ENCODE measurements at regions not wholly inside any gene's neighbourhood (a gene's known extent, or its start where the extent isn't known, plus 50 kb on each side); places are given as distances from the start of the nearest gene placed in this dataset.

DNA sequence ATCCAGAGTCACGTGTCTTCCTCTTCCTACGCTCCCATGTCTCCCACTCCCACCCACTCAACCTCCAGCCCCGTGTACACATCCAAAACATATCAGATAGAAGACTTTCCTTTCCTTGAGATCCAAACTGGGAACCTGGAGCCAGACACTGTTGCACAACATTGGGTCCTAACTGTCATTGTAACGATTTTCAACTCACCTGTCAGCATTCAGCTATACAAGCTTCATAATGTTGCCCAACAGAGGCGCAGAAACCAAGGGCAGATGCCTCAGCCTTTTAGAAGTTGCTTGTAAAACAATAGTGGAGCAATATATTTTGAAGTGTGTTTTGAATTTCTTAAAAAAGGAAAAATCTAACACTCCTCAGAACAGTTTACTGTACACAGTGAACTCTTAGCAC lies 84.9 kb upstream of the GLIS3 start:
- no peak for DNase-seq (ENCODE audit: low read depth in 2 of 2)

DNA sequence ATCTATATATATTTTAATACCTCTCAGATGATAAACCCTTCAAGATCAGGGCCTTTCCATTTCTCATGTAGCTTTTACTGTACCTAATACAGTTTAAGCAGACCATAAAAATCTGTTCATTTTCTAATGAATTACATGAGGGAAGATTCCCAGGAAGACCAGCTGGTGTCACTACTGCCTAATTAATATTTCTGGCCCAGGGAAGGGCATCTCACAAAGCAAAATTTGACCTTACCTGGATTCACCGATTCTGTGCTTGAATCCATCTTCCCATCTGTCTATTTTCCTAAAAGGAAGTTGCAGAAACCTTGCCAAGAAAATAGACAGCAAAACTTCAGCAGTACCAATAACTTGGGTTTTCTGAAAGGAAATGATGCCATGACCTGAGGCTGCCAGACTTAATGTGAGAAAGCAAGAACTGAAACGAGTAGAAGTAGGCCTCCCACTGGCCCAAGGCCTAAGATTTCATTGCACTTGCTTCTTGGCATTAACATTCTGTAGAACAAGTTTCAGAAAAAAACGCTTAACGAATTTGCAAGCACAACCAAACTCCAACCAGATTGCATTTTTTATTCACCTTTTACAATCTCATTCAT lies 83.0 kb upstream of the GLIS3 start:
- DNase-seq (ENCODE audit: low read depth in 2 of 2) = peak; percentile 46 to 68

DNA sequence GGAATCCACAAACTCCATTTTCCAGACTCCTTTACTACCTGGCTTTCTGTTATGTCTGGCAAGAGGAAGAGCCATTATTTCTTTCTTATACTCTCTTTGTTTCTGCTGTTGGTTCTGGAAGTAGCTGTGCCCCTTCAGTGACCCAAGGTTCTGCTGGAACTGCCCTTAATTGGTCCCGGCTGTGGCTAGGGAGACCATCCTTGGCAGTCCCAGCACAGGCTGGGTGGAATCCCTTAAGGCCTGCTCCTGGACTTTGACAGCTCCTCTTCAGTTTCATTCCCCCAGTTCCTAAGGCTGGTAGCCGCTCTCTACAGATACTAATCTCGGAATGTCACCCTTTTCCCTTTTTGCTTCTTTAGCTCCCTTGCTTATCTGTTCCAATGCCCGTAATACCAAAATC lies 81.9 kb upstream of the GLIS3 start:
- no peak for DNase-seq (ENCODE audit: low read depth in 2 of 2)

DNA sequence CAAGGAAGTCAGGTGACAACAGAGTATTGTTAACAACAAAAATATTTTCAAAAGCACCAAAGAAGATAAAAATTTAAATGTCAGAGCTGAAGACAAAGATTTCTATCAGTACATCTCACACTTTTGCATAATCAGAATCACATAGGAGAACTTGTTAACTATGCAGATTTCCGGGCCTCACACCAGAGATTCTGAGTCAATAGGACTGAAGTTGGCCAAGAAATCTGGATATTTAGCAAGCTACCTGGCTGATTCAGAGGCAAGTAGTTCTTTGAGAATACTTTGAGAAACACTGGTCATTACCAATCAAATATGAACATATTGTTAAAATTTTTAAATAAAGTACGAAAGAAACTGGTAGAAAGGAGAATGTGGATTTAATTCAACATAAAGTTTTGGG lies 80.5 kb upstream of the GLIS3 start:
- no peak for DNase-seq (ENCODE audit: low read depth in 2 of 2)

DNA sequence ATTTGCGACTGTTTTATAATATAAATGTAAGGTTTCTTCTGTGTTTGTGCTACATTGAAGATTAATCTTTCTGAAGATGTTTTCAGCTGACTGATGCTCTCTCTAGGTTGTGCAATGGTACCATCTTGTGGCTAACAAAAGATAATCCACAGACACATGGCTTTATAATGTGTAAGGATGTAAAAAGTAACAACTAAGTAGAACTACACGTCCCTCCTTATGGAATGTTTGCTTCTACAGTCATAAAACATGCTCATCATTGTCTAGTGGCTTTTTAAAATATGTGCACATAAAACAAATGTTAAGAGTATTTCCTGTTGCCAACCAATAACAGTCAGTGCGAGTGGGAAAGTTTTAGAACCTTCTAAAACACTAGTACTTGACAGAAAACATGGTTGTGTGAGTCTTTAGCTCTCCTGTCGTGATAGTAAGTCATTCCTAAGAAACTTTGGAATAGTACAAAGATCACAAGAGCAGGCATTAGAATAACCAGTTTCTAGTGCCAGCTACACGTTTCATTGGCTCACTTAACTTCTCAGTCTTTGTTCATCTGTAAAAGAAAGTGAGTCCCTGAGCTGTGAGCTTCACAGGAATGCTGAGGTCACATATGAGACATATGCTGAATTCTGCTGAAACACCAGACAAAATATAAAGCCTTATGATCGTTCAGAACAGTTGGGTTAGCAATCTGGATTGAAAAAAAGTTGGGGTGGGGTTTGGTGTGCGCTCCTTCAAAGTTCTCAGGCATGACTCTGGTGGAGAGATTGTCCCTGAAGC lies 75.7 kb upstream of the GLIS3 start:
- peak; percentile 65 to 74 for DNase-seq (ENCODE audit: low read depth in 2 of 2)

DNA sequence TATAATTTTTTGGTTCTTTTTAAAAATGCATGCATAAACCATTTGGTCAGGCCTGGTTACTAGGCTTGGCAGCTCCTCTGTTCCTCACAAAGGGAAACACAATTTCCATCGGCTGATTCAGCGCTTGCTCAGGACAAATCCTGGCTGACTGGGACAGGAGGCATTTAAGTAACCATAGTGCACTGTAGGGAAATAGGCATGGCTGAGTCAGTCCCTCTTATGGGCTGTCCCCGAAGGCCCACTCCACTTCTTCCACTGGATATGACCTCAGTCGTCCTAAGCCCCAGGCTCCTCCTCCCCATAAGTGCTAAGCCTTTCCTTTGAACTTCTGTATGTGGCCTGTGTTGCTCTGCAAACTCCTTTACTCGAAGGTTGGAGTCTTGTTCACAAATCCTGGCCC lies 71.2 kb upstream of the GLIS3 start:
- DNase-seq (ENCODE audit: low read depth in 2 of 2) = peak; percentile 63 to 90

DNA sequence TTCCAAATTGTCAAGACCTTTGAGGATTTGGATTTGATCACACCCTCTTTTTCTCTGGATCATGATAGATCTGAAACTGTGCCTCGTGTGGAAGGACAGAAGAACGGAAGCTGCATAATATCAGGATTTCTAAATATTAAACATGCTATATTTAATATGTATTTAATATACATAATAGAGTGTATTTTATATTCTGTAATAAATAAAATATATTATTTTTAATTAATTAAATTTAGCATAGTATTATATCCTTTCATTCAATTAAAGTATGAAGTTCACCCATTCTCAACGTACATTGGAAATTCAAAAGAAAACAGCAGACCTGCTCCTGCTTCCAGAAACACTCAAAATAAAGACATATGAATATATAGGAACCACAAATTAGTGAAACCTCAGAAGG lies 70.6 kb upstream of the GLIS3 start:
- no peak for DNase-seq (ENCODE audit: low read depth in 2 of 2)

DNA sequence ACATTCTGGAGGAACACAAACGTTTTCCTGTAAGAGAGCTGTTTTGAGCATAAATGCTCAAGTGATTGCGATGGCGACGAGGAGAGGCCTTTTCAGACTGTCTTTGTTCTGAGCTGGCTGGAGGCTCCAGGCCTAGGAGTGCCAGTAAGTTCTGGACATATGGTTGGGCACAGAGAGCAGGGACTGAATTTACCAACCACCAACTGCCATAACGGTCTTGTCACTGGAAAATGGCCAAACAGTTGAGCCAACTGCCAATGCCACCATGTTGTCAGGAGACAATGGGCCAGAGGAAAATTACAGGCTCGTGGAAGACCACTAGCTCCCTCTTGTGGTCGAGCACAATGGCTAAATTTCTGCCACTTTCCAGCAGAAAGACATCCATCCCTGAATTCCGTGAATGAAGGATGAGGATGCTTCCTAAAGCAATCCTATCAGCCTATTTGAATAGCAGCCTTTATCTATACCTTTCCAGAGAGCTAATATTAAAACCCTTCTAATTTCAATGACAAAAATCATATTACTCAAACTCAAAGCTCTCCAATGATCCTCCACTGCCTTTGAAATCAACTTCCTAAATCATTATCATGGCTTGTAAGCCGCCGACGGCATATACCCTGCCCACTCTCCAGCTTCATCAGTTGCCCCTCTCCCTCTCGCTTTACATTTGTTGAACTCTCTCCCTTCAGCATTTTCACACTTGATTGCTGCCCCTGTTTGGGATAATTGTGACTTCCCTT lies 66.9 kb upstream of the GLIS3 start:
- peak; percentile 74 to 88 for DNase-seq (ENCODE audit: low read depth in 2 of 2)

DNA sequence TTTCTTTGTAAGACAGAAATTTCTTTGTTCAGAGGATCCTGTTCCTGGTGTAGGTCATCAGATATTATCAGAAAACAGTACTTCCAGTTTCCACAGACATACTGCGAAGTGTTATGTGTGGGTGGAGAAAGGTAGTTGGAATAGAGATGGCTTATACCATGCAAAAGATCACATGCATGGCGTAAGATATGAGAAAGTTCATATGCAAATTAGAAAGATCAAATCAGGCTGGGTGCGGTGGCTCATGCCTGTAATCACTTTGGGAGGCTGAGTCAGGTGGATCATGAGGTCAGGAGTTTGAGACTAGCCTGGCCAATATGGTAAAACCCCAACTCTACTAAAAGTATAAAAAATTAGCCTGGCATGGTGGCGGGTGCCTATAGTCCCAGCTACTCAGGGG lies 65.2 kb upstream of the GLIS3 start:
- no peak for DNase-seq (ENCODE audit: low read depth in 2 of 2)

DNA sequence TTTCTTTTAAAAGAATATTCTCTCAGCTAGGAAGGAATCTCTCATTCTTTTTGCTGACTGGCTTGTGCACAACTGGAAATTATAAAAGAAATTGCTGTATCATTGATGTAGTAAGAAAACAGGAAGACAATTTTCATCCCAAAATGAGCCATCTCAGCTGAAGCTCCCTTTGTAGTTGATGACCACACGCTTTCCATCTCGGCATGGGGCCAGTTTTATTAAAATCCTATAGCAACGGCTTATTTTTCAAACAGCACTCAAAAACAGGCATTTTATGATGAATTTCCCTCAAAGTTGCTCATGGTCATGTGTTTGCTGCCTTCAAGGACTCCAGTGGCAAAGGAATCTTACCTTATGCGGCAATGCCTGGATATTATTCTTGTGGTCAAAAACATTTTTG lies 62.4 kb upstream of the GLIS3 start:
- DNase-seq (ENCODE audit: low read depth in 2 of 2) = peak in 1 of 2 donors; percentile 86

DNA sequence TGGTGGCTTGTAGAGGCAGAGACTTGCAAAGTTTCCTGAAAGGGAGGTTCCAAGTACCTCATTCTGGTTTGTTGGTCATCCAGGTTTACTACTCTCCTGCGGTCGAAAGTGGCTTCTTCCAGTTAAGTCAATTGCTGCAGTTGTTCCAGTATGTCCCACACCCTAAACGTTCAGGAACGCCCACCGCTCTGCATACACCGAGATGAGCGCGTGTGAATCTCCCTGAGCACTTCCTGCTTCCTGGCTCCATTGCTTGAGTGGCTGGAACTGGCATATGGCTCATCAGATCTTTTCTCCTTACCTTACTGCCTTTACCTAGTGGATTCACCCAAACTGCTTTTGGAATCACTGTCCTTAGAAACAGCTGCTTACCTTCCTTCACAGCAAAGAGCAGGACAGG lies 59.1 kb upstream of the GLIS3 start:
- no peak for DNase-seq (ENCODE audit: low read depth in 2 of 2)

DNA sequence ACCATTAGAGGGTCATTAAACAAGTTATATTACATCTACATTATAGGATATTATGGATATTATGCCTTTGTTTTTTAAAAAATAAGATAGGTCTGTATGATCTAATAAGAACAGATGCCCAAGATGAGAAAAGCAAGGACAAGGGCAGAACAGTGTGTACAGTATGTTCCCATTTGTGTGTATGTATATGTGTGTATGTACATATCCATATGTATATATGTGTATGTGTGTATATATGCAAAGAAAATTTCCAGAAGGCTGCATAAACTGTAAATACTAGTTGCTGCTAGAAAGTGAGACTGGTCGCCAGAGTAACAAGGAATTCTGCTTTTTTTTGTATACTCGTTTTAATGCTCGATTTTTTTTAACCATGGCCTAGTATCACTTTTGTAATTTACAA lies 58.1 kb upstream of the GLIS3 start:
- DNase-seq (ENCODE audit: low read depth in 2 of 2) = no peak

DNA sequence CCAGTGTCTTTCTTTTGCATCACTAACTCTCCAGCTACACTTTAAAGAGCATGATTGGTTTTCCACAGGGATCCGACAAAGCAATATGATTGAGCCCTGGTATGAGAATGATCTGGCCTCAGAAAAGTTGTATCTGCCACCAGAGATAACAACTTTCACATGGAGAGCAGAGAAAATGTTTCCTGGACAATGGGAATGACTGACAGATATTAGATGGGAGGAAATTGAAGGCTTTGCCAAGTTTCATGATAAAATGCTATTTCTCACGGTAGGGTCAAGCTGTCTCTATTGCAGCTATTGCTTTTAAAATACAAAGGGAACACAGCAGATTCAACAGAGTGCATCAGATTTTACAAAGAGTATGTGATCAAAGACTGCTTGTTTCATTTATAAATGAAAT lies 56.4 kb upstream of the GLIS3 start:
- peak; percentile 94 to 99 for DNase-seq (ENCODE audit: low read depth in 2 of 2)

DNA sequence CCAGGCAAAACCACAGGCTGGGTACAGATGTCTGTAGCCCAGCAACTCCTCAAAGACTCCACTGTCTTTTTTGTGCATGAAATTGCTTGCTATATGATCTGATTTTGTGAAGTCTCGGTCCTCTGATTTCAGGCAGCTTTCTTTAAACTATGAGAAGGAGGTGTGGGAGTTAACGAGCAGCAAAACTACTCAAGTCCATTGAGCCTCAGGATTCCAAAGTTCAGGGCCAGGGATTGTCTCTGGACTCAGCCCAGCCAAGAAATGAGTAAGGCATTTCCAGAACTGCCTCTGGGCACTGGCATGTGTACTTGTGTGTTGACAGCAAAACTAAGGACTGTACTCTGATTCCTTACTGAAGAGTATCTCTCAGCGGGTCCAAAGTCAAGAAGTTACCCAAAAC lies 53.4 kb upstream of the GLIS3 start:
- no peak for DNase-seq (ENCODE audit: low read depth in 2 of 2)

DNA sequence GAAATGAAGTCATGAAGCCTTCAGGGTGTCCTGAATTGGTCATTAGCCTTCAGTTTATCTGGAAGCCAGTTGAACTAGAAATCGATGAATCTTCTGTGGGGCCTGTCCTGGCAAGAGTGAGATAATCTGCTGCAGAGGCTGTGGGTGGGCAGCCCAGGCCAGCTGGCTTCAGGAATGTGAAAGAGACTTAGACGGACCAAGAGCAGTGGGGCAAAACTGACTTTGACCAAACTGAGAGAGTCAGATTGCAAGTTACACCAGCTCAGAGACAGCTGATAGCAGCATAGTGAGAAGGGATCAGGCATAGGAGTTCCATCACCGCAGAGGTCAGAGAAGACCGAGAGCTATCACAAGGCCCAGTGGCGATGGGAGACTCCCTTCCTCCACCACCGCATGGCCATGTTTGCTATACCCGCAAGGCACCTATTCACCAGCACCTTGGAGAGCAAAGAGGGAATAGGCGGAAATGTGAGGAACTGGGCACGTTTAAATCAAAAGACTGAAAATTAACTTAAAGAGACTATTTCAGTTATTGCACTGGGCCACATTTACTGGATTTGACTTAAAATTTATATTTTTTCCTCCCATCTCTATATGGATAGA lies 50.0 kb upstream of the GLIS3 start:
- DNase-seq (ENCODE audit: low read depth in 2 of 2) = no peak

Data from lung microvascular endothelial cell (primary cell).